ENCODE measurements at regions not wholly inside any gene's neighbourhood (a gene's known extent, or its start where the extent isn't known, plus 50 kb on each side); places are given as distances from the start of the nearest gene placed in this dataset.

DNA sequence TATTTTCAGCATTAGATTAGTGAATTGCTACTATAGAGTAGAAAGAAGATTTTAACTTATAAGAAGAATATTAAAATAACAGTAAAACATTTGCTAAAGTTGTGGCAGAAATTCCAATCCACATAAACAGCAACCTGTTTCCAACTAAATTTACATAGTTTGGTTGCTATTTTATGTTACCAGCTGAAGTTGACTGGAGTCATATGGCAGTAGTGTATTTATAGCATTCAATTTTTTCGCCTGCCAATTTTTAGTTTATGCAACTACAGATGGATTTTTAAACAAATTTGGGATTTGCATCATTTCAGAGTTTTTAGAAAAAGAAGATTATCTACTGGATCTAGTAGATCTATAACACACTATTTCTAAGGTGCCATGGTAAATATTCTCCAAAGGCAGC, 332.5 kb upstream of the BCHE start:
- TF ChIP-seq MTA3 (CRISPR knock-in tag; IDR thresholded peaks at IDR 0.05) (no peak), ZNF224 (CRISPR knock-in tag; IDR thresholded peaks at IDR 0.05) (no peak), EP300 (IDR thresholded peaks at IDR 0.05; ENCODE audit: low read depth in 2 of 2, low read length in 2 of 2) (no peak), EP300 (CRISPR knock-in tag; IDR thresholded peaks at IDR 0.05; ENCODE audit: borderline replicate concordance) (no peak), ZNF766 (CRISPR knock-in tag; IDR thresholded peaks at IDR 0.05; ENCODE audit: borderline replicate concordance) (no peak), ZNF333 (CRISPR knock-in tag; IDR thresholded peaks at IDR 0.05; ENCODE audit: borderline replicate concordance) (no peak), ZSCAN30 (CRISPR knock-in tag; IDR thresholded peaks at IDR 0.05) (no peak), ZNF451 (CRISPR knock-in tag; IDR thresholded peaks at IDR 0.05) (no peak), ERF (CRISPR knock-in tag; IDR thresholded peaks at IDR 0.05) (no peak), SMARCC2 (IDR thresholded peaks at IDR 0.05) (no peak), MZF1 (CRISPR knock-in tag; IDR thresholded peaks at IDR 0.05; ENCODE audit: borderline replicate concordance) (no peak)
- TF ChIP-seq, protein P1, sequence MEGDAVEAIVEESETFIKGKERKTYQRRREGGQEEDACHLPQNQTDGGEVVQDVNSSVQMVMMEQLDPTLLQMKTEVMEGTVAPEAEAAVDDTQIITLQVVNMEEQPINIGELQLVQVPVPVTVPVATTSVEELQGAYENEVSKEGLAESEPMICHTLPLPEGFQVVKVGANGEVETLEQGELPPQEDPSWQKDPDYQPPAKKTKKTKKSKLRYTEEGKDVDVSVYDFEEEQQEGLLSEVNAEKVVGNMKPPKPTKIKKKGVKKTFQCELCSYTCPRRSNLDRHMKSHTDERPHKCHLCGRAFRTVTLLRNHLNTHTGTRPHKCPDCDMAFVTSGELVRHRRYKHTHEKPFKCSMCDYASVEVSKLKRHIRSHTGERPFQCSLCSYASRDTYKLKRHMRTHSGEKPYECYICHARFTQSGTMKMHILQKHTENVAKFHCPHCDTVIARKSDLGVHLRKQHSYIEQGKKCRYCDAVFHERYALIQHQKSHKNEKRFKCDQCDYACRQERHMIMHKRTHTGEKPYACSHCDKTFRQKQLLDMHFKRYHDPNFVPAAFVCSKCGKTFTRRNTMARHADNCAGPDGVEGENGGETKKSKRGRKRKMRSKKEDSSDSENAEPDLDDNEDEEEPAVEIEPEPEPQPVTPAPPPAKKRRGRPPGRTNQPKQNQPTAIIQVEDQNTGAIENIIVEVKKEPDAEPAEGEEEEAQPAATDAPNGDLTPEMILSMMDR (CRISPR knock-in tag; IDR thresholded peaks at IDR 0.05), result no peak
- TF ChIP-seq, protein P2, sequence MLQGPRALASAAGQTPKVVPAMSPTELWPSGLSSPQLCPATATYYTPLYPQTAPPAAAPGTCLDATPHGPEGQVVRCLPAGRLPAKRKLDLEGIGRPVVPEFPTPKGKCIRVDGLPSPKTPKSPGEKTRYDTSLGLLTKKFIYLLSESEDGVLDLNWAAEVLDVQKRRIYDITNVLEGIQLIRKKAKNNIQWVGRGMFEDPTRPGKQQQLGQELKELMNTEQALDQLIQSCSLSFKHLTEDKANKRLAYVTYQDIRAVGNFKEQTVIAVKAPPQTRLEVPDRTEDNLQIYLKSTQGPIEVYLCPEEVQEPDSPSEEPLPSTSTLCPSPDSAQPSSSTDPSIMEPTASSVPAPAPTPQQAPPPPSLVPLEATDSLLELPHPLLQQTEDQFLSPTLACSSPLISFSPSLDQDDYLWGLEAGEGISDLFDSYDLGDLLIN (CRISPR knock-in tag; IDR thresholded peaks at IDR 0.05; ENCODE audit: borderline replicate concordance), result no peak

Data from HepG2 (cell line).